ENCODE measurements at regions not wholly inside any gene's neighbourhood (a gene's known extent, or its start where the extent isn't known, plus 50 kb on each side); places are given as distances from the start of the nearest gene placed in this dataset.
A peak's percentile ranks its signal among the peaks of the same experiment; 100 is the strongest.
"Not testable (repeated sequence)": the region's sequence is repeated elsewhere in the genome, so short reads cannot be mapped to it uniquely, and the experiment has no call there.

GRCh38 chr20:53792946-53793536, 199.4 kb upstream of the ZNF217 start:
- CTCF ChIA-PET = interaction anchor here (0.6 to 1.6 kb wide), 4 partner anchors 12 to 123 kb away, joined by 3 to 4 read pairs (median 4); no protein-coding TSS in a partner anchor
- TF ChIP-seq, protein P1, sequence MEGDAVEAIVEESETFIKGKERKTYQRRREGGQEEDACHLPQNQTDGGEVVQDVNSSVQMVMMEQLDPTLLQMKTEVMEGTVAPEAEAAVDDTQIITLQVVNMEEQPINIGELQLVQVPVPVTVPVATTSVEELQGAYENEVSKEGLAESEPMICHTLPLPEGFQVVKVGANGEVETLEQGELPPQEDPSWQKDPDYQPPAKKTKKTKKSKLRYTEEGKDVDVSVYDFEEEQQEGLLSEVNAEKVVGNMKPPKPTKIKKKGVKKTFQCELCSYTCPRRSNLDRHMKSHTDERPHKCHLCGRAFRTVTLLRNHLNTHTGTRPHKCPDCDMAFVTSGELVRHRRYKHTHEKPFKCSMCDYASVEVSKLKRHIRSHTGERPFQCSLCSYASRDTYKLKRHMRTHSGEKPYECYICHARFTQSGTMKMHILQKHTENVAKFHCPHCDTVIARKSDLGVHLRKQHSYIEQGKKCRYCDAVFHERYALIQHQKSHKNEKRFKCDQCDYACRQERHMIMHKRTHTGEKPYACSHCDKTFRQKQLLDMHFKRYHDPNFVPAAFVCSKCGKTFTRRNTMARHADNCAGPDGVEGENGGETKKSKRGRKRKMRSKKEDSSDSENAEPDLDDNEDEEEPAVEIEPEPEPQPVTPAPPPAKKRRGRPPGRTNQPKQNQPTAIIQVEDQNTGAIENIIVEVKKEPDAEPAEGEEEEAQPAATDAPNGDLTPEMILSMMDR (conservative IDR thresholded peaks at IDR 0.05; ENCODE audit: low read depth) = no peak
- peak overlapping the region; percentile 60 for H3K27ac ChIP-seq
- no peak for DNase-seq (ENCODE audit: low spot score)
- POLR2A ChIA-PET (ENCODE audit: low non-redundant PET) = no interaction called here

- H3K27ac ChIP-seq = peak overlapping the region; percentile 29; the same call in 1 of the 2 replicates
- TF ChIP-seq, protein P1 (conservative IDR thresholded peaks at IDR 0.05; ENCODE audit: low read depth) = no peak
- ChIA-PET POLR2A (ENCODE audit: low non-redundant PET) (no interaction called here), CTCF (interaction anchor here (0.6 to 1.0 kb wide), 3 partner anchors 15 to 99 kb away, joined by 3 read pairs; no protein-coding TSS in a partner anchor)
- no peak for DNase-seq (ENCODE audit: low spot score)
Observed at GRCh38 chr20:53789989-53790675, 196.5 kb upstream of the ZNF217 start.

- peak overlapping the region; percentile 26 for H3K27ac ChIP-seq
- ChIA-PET CTCF (interaction anchor here (0.7 kb wide), 1 partner anchor 195 kb away, joined by 4 read pairs; the partner anchor contains the start of gene ZNF217), POLR2A (ENCODE audit: low non-redundant PET) (no interaction called here)
- DNase-seq (ENCODE audit: low spot score) = no peak
- TF ChIP-seq, protein P1 (conservative IDR thresholded peaks at IDR 0.05; ENCODE audit: low read depth) = no peak
Observed at GRCh38 chr20:53788253-53789022, 194.8 kb upstream of the ZNF217 start.

- CTCF ChIA-PET = interaction anchor here (0.6 to 0.7 kb wide), 5 partner anchors 41 to 204 kb away, joined by 4 to 5 read pairs (median 4); partner anchors contain the start of gene ZNF217
Observed at GRCh38 chr20:53787491-53787931, 193.9 kb upstream of the ZNF217 start.

GRCh38 chr20:53786445-53787267, 193.0 kb upstream of the ZNF217 start:
- ChIA-PET CTCF (interaction anchor here (0.6 to 1.7 kb wide), 8 partner anchors 13 to 203 kb away, joined by 3 to 6 read pairs (median 4); no protein-coding TSS in a partner anchor), POLR2A (ENCODE audit: low non-redundant PET) (interaction anchor here (0.6 kb wide), 2 partner anchors 13 to 104 kb away, joined by 3 read pairs; no protein-coding TSS in a partner anchor)
- DNase-seq (ENCODE audit: low spot score) = no peak
- no peak overlapping the region for H3K27ac ChIP-seq
- TF ChIP-seq, protein P1 (conservative IDR thresholded peaks at IDR 0.05; ENCODE audit: low read depth) = no peak

More at GRCh38 chr20:53787491-53787931, 193.9 kb upstream of the ZNF217 start:
- not testable (repeated sequence) for H3K27ac ChIP-seq; DNase-seq (ENCODE audit: low spot score)
- POLR2A ChIA-PET (ENCODE audit: low non-redundant PET) = interaction anchor here (0.6 kb wide), 1 partner anchor 14 kb away, joined by 3 read pairs; no protein-coding TSS in a partner anchor

GRCh38 chr20:53786071-53786444, 192.4 kb upstream of the ZNF217 start:
- ChIA-PET CTCF (interaction anchor here (0.6 to 1.7 kb wide), 4 partner anchors 12 to 85 kb away, joined by 3 to 6 read pairs (median 4); no protein-coding TSS in a partner anchor), POLR2A (ENCODE audit: low non-redundant PET) (no interaction called here)
- peak; percentile 64 for DNase-seq (ENCODE audit: low spot score)
- no peak overlapping the region for H3K27ac ChIP-seq
- TF ChIP-seq, protein P1 (conservative IDR thresholded peaks at IDR 0.05; ENCODE audit: low read depth) = no peak

Measured in RWPE1 (cell line).